ENCODE measurements at regions not wholly inside any gene's neighbourhood (a gene's known extent, or its start where the extent isn't known, plus 50 kb on each side); places are given as distances from the start of the nearest gene placed in this dataset.
"Not testable (repeated sequence)": the region's sequence is repeated elsewhere in the genome, so short reads cannot be mapped to it uniquely, and the experiment has no call there.

DNA sequence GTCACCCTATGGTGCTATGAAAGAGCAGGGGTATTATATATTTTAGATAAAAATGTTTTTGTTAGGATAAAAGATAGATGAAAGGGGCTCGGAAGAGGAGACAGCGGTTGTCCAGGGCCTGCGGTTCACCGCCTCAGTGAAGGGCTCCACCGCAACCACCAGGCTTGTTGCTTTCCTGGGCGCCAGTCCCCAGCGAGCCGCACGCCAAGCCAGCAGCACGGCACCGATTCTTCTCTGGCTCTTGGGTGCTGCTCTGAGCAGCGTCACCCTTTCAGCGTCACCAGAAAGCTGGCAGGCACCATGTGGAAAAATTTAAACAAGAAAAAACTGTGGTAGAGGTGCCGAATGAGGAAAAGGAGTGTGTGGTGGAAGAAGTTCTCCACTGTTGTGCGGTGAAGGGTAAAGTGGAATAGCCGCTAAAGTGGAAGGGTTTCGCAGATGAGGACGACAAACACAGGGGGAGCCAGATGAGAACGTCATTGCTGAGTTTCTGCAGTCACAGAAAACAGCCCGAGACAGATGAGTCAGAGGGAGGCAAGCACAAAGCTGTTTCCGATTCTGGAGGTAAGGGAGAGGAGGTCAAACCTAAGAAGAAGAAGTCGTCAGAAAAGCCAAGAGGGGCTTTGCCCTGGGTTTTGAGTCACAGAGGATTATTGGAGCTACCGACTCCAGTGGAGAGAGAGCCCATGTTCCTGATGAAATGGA, 569.2 kb downstream of the ZBBX start:
- DNase-seq, result no peak

DNA sequence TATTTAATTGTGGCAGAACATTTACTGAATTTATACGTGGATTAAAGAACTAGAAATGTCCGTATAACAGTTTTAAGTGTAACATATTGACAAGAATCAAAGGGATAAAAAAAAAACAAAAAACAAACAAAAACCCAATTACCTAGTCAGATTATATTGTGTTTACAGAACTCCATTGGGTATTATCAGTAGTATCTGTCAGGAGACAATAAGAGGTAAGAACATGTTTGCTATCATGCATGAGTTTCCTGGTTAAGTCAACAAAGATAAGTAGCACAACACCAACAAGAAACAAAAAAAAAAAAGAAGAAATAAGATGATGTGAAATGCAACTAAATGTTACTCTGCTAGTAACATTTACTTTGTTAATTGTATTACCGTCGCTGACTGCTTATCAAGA, 570.6 kb downstream of the ZBBX start:
- no peak for DNase-seq

DNA sequence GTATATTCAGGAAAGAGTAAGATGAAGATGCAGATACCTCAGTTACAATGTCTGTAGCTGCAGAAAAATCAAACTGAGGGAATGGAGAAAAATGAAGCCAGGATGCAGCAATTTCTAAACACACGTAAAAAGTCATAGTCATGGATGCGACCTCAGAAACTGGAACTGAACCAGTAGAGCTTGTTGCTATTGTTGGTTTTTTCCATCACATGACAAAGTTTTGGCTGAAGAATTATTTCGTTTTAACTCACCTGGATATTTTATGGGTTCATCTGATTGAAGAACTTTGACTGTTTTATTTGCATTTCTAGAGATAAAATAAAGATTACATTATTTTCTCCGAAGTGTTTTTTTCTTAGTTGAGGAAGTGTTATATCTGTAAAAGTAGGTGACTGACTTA, 591.2 kb downstream of the ZBBX start:
- DNase-seq, result no peak

DNA sequence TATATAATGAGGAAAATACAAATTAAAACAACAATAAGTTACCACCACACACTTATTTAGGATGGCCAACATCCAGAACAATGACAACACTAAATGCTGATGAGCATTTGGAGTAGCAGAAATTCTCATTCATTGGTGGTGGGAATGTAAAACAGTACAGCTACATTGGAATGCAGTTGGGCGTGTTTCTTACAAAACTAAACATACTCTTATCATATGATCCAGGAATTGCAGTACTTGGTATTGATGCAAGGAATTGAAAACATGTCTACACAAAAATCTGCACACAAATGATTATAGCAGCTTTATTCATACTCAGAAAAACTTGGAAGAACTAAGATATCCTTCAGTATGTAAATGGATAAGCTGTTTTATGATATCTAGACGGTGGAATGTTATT, 594.2 kb downstream of the ZBBX start:
- DNase-seq, result no peak

DNA sequence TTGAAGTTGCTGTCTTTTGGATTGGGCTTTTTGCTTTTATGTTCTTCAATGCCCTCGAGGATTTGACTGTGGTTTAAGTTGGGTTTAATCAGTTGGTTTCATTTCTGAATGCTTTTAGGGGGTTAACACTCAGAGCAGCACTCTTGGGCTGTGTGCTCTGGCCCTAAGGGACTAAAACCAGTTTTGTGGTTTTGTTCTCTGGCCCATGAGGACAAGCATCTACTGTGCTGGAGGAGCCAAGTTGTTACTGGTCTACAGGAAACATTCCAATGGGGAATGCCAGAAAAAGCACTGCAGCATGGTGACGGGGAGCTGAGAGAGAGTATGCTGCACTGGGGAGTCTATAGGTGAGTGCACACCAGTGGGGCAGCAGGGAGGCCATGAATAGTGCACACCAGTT, 596.9 kb downstream of the ZBBX start:
- no peak for DNase-seq

DNA sequence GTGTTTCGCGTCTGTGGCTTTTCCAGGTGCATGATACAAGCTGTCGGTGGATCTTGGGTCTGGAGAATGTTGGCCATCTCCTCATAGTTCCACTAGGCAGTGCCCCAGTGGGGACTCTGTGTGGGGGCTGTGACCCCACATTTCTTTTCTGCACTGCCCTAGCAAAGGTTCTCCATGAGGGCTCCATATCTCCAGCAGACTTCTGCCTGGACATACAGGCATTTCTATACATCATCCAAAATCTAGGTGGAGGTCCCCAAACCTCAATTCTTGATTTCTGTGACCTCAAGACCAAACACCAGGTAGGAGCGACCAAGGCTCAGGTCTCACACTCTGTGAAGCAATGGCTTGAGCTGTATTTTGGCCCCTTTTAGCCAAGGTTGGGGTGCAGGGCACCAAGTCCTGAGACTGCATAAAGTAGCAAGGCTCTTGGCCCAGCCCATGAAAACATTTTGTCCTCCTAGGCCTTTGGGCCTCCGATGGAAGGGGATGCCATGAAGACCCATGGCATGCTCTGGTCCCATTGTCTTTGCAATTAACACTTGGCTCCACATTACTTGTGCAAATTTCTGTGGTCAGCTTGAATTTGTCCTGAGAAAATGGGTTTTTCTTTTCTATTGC, 615.3 kb downstream of the ZBBX start:
- DNase-seq, result no peak

DNA sequence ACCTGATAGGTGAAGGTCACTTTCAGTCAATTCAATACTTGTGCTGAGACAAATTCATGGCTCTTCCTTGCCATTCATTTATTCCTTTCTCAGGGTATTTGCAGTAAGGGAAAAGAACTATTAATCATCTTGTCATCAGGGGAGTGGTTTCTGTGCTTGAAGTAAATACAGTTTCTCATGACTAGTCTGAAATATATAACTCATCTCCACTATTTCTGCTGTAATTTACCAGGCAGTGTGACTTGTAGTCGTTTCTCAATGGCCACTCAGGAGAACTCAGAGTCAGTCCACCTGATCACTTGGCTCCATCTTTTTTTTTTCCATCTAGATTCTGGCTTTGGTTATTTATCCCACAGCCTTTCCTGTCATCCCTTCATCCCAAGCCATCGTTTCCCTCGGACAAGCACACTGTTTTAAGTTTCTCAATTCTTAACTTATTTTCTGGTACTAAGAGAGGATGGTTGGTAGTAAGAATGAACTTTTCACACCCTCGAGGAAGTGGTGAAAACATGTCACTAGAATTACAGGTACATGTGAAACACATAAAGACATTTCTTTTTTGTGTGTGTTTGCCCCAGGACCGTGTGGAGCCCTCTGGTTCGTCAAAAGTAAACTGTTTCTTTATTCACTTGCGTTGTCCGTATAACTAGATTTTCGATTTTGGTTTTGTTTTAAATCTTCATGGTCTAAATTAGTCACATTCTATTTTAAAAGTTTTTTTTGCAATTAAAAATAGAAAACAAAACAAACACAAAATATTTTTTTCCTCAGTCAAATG, 620.2 kb downstream of the ZBBX start:
- no peak for DNase-seq

- no peak for DNase-seq
Measured at GRCh38 chr3:166752214-166752613, 627.9 kb downstream of the ZBBX start.

DNA sequence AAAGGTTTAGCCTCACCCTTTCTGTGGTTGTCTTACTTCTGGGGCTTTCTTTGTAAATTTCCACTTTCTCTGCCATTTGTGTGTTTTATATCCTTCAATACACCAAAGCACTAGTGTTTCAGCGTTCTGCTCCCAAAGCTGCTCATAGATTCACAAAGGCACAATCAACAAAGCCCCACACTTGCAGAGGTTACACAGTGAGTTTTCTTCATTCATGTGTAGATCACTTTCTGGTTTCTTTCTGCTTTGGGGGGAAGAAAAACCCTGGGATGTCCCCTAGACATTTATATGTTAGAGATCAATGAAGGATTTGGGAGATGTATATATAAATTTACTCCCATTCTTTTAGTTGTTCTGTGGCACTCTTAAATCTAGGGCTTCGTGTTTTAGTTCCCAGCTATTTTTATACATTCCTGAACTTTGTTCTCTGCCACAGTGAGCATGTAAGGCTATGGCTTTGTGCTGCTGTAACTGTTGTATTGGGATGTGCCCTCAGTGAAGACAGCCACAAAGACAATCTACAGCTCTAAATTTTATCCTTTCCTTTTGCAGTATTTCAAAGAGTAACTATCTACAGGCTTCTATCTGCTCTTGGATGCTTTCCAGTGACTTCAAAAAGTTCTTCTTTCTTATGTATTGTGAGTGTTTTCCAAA, 636.5 kb downstream of the ZBBX start:
- no peak for DNase-seq

- DNase-seq, result no peak
Measured at GRCh38 chr3:166734734-166735133, 645.4 kb downstream of the ZBBX start.

GRCh38 chr3:166731701-166732100, 648.4 kb downstream of the ZBBX start:
- DNase-seq, result no peak

GRCh38 chr3:166721466-166721865, 658.6 kb downstream of the ZBBX start:
- DNase-seq, result no peak

GRCh38 chr3:166714206-166714605, 665.9 kb downstream of the ZBBX start:
- DNase-seq, result no peak

DNA sequence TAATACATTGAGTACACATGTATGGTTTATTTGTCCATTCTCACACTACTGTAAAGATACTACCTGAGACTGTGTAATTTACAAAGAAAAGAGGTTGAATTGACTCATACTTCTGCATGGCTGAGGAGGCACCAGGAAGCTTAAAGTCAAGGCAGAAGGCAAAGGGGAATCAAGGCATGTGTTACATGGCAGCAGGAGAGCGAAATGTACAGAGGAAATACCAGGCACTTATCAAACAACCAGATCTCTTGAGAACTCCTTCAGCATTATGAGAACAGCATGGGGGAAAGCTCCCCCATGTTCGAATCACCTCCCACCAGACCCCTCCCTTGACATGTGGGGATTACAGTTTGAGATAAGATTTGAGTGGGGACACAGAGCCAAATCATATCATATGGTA, 666.3 kb downstream of the ZBBX start:
- DNase-seq, result no peak

GRCh38 chr3:166706094-166706493, 674.0 kb downstream of the ZBBX start:
- no peak for DNase-seq

DNA sequence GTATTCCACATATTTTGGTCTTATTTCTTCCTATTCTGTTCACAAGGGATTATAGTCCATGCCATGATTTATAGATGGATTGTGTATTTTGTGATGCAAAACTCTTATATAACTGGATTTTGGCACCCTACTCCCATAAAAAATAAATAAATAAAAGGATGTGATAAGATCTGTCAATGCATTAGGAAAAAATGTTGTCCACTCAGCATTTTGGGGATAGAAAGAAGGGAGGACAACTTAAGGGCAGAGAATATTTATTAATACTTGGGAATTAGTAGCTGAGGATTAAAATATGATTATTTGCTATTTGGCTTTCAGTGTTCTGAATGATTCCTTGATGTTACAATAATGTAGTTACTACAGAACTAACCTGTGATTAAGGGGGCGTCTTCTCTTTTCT, 682.6 kb downstream of the ZBBX start:
- DNase-seq, result no peak

- no peak for DNase-seq
Measured at GRCh38 chr3:166696103-166696502, 684.0 kb downstream of the ZBBX start.

DNA sequence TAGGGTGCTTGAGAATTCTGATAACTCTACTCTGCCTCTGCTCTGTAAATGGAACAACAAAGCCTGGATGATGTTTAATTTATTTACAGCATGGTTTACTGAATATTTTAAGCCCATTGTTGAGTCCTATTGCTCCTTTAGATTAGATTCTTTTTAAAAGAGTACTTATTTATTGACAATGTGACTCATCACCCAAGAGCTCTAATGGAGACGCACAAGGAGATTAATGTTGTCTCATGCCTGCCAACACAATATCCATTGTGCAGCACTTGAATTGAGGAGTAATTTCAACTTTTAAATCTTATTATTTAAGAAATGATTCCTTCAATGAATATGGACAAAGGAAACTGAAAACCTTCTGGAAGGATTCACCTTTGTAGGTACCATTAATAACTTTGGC, 691.4 kb downstream of the ZBBX start:
- no peak for DNase-seq

GRCh38 chr3:166685246-166685645, 694.9 kb downstream of the ZBBX start:
- no peak for DNase-seq

- DNase-seq, result not testable (repeated sequence)
Measured at GRCh38 chr3:166684077-166684476, 696.0 kb downstream of the ZBBX start.

GRCh38 chr3:166669781-166670180, 710.3 kb downstream of the ZBBX start:
- DNase-seq, result no peak

DNA sequence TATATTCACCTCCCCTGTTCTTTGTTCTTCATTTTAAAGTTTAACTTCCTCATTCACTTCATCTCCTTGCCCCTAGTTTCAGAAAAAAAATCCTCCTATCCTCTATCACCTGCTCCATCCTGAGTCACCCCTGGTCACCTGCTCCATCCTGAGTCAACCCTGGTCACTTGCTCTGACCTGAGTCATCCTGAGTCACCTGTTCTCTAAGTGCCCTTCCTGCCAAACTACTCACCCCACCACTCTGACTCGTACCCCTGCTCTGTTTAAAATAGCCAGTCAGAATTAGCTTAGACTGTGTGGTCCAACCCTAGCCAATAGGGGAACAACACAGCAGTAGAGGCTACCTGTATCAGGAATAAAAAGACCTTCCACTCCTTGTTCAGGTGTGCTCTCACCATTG, 716.9 kb downstream of the ZBBX start:
- DNase-seq, result no peak

DNA sequence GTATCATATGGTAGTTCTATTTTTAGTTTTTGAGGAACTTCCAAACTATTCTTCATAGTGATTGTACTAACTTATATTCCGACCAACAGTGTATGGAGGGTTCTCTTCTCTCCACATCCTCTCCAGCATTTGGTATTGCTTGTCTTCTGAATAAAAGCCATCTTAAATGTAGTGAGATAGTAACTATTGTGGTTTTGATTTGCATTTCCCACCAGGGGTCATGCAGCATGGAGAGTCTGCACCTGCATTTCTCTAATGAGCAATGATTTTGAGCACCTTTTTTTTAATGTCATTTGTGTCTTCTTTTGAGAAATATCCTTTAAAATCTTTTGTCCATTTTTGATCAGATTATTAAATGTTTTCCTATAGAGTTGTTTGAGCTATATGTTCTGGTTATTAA, 718.5 kb downstream of the ZBBX start:
- DNase-seq, result no peak

GRCh38 chr3:166660962-166661361, 719.1 kb downstream of the ZBBX start:
- DNase-seq, result no peak
